Upper lobe of left lung (tissue), 4 donors: ENCODE measurements at regions not wholly inside any gene's neighbourhood (a gene's known extent, or its start where the extent isn't known, plus 50 kb on each side); places are given as distances from the start of the nearest gene placed in this dataset.

ENCODE experiments used
- CTCF ChIP-seq, 6 experiments: fragments of 450-650 bp in 4 of 6; fragments of 200-600 bp in 2 of 6; sonication (generic) in 2 of 6; IDR thresholded peaks; one replicate each; pipeline ENCODE4 v1.5.1; 2016 to 2019; ENCODE audit warnings: antibody characterized with exemption in 6 of 6
- POLR2A ChIP-seq, 4 donors: fragments of 450-650 bp; IDR thresholded peaks; one replicate each; pipeline ENCODE4 v1.5.1; 2016 to 2017; ENCODE audit warnings: antibody characterized with exemption in 4 of 4, mild to moderate bottlenecking in 2 of 4

GRCh38 chr2:150319658-150320555 lies 167.6 kb downstream of the RND3 start:
- TF ChIP-seq CTCF (IDR thresholded peaks at IDR 0.05) = no peak
- no peak for TF ChIP-seq POLR2A (IDR thresholded peaks at IDR 0.05)
